Suprapubic skin (tissue), 4 donors: ENCODE measurements at regions not wholly inside any gene's neighbourhood (a gene's known extent, or its start where the extent isn't known, plus 50 kb on each side); places are given as distances from the start of the nearest gene placed in this dataset.

Source experiments
- CTCF ChIP-seq, 2 donors: fragments of 200-600 bp in 1 of 2; fragments of 450-650 bp in 1 of 2; sonication (generic) in 1 of 2; IDR thresholded peaks; one replicate each; pipeline ENCODE4 v1.5.1; 2016 to 2019; ENCODE audit warnings: antibody characterized with exemption in 2 of 2, mild to moderate bottlenecking in 1 of 2, moderate library complexity in 1 of 2
- EP300 ChIP-seq: sonication (generic); formaldehyde crosslinking; IDR thresholded peaks from one replicate; pipeline ENCODE4 v1.6.1; 2017; ENCODE audit warnings: antibody characterized with exemption
- POLR2A ChIP-seq, 2 donors: fragments of 450-650 bp; IDR thresholded peaks; one replicate each; pipeline ENCODE4 v1.6.1; 2017; ENCODE audit warnings: antibody characterized with exemption in 2 of 2, mild to moderate bottlenecking in 2 of 2, moderate library complexity in 2 of 2
- POLR2AphosphoS5 ChIP-seq, 3 donors: sonication (generic); formaldehyde crosslinking; IDR thresholded peaks; one replicate each; pipeline ENCODE4 v1.6.1; 2017; ENCODE audit warnings: antibody characterized with exemption in 3 of 3

GRCh38 chr2:122041455-122041854, 286.0 kb downstream of the TSN start:
- TF ChIP-seq CTCF (IDR thresholded peaks at IDR 0.05) (no peak), POLR2A (IDR thresholded peaks at IDR 0.05) (no peak), POLR2AphosphoS5 (IDR thresholded peaks at IDR 0.05) (no peak), EP300 (no peak)
